H9 (cell line): ENCODE measurements at regions not wholly inside any gene's neighbourhood (a gene's known extent, or its start where the extent isn't known, plus 50 kb on each side); places are given as distances from the start of the nearest gene placed in this dataset.

ENCODE experiments used
- DNase-seq: peaks from one replicate; pipeline ENCODE4 v3.0.0-alpha.2; 2017
- H2AFZ ChIP-seq: one replicate; pipeline ENCODE4 v1.6.1; 2013; ENCODE audit warnings: mild to moderate bottlenecking, low read length, control low read depth, moderate library complexity
- H2AK5ac ChIP-seq: 2 replicates; pipeline ENCODE4 v1.6.1; 2013; ENCODE audit warnings: low read length, control low read depth, mixed read lengths; ENCODE audit not compliant: insufficient read length
- H2BK120ac ChIP-seq: one replicate; pipeline ENCODE4 v1.6.1; 2013; ENCODE audit warnings: low read depth, mild to moderate bottlenecking, low read length, control low read depth, inconsistent platforms; ENCODE audit not compliant: poor library complexity, severe bottlenecking
- H2BK12ac ChIP-seq: 2 replicates; pipeline ENCODE4 v1.6.1; 2013; ENCODE audit warnings: low read length, control low read depth, mixed read lengths, low read depth; ENCODE audit not compliant: insufficient read length
- H2BK15ac ChIP-seq: 2 replicates; pipeline ENCODE4 v1.6.1; 2013; ENCODE audit warnings: low read depth, low read length, control low read depth
- H2BK20ac ChIP-seq: one replicate; pipeline ENCODE4 v1.6.1; 2013; ENCODE audit warnings: low read depth, mild to moderate bottlenecking, low read length, control low read depth, inconsistent platforms; ENCODE audit not compliant: poor library complexity, severe bottlenecking
- H2BK5ac ChIP-seq: 2 replicates; pipeline ENCODE4 v1.6.1; 2013; ENCODE audit warnings: low read length, control low read depth, mixed read lengths; ENCODE audit not compliant: insufficient read length
- H3K14ac ChIP-seq: 2 replicates; pipeline ENCODE4 v1.6.1; 2013; ENCODE audit warnings: low read length, control low read depth; ENCODE audit not compliant: insufficient read depth
- H3K18ac ChIP-seq: 2 replicates; pipeline ENCODE4 v1.6.1; 2013; ENCODE audit warnings: low read depth, mild to moderate bottlenecking, mixed read lengths, low read length, control low read depth; ENCODE audit not compliant: insufficient read length
- H3K23ac ChIP-seq: 2 replicates; pipeline ENCODE4 v1.6.1; 2013; ENCODE audit warnings: low read length, control low read depth, mixed read lengths, low read depth; ENCODE audit not compliant: insufficient read length
- H3K23me2 ChIP-seq: 2 replicates; pipeline ENCODE4 v1.6.1; 2013; ENCODE audit warnings: low read depth, mild to moderate bottlenecking, mixed read lengths, low read length, control low read depth; ENCODE audit not compliant: insufficient read length, poor library complexity, severe bottlenecking
- H3K27ac ChIP-seq: 2 replicates; pipeline ENCODE4 v1.5.1; 2013; ENCODE audit warnings: low read length, control low read depth, mixed read lengths, low read depth; ENCODE audit not compliant: insufficient read length
- H3K27me3 ChIP-seq: 2 replicates; pipeline ENCODE4 v1.6.1; 2013; ENCODE audit warnings: low read length, control low read depth, inconsistent platforms; ENCODE audit not compliant: insufficient read depth
- H3K4ac ChIP-seq: 2 replicates; pipeline ENCODE4 v1.6.1; 2013; ENCODE audit warnings: low read depth, mild to moderate bottlenecking, control low read depth, inconsistent platforms, low read length, moderate library complexity
- H3K4me1 ChIP-seq: 2 replicates; pipeline ENCODE4 v1.6.1; 2013; ENCODE audit warnings: low read length, control low read depth, inconsistent platforms; ENCODE audit not compliant: insufficient read depth
- H3K4me2 ChIP-seq: 2 replicates; pipeline ENCODE4 v1.6.1; 2013; ENCODE audit warnings: low read length, control low read depth, mixed read lengths; ENCODE audit not compliant: insufficient read length, insufficient read depth
- H3K56ac ChIP-seq: 2 replicates; pipeline ENCODE4 v1.6.1; 2013; ENCODE audit warnings: low read depth, mild to moderate bottlenecking, mixed read lengths, low read length, control low read depth; ENCODE audit not compliant: insufficient read length
- H3K79me1 ChIP-seq: 2 replicates; pipeline ENCODE4 v1.6.1; 2013; ENCODE audit warnings: low read depth, mild to moderate bottlenecking, moderate library complexity, low read length, control low read depth, inconsistent platforms; ENCODE audit not compliant: insufficient read depth, poor library complexity, severe bottlenecking
- H3K79me2 ChIP-seq: 2 replicates; pipeline ENCODE4 v1.6.1; 2013; ENCODE audit warnings: low read length, control low read depth, inconsistent platforms; ENCODE audit not compliant: insufficient read depth
- H3K9ac ChIP-seq: 2 replicates; pipeline ENCODE4 v1.6.1; 2013; ENCODE audit warnings: low read length, control low read depth, mixed read lengths; ENCODE audit not compliant: insufficient read length; ENCODE audit errors: extremely low read depth
- H3K9me3 ChIP-seq: one replicate; pipeline ENCODE4 v1.6.1; 2013; ENCODE audit warnings: low read depth, low read length, inconsistent platforms; ENCODE audit not compliant: control insufficient read depth
- H3T11ph ChIP-seq: one replicate; pipeline ENCODE4 v1.6.1; 2013; ENCODE audit warnings: mild to moderate bottlenecking, low read length, control low read depth, inconsistent platforms
- H4K20me1 ChIP-seq: one replicate; pipeline ENCODE4 v1.6.1; 2013; ENCODE audit not compliant: control insufficient read depth, insufficient read length, insufficient read depth
- H4K5ac ChIP-seq: 2 replicates; pipeline ENCODE4 v1.6.1; 2013; ENCODE audit warnings: low read depth, mild to moderate bottlenecking, mixed read lengths, low read length, control low read depth; ENCODE audit not compliant: insufficient read length
- H4K8ac ChIP-seq: replicated peaks from 2 replicates; pipeline ENCODE4 v1.6.1; 2013; ENCODE audit warnings: low read length, control low read depth, mixed read lengths, low read depth; ENCODE audit not compliant: insufficient read length
- H4K91ac ChIP-seq: 2 replicates; pipeline ENCODE4 v1.6.1; 2013; ENCODE audit warnings: low read depth, mild to moderate bottlenecking, moderate library complexity, mixed read lengths, low read length, control low read depth; ENCODE audit not compliant: insufficient read length
- H3K27ac Mint-ChIP-seq, 3 experiments: 2 replicates in 2 of 3; 3 replicates in 1 of 3; pipeline ENCODE4 v1.8.0; 2020 to 2021; ENCODE audit warnings: mixed read lengths in 3 of 3, mild to moderate bottlenecking in 1 of 3, moderate library complexity in 1 of 3
- H3K27me3 Mint-ChIP-seq: 2 replicates; pipeline ENCODE4 v1.8.0; 2021; ENCODE audit warnings: low read depth, mild to moderate bottlenecking, moderate library complexity, mixed read lengths
- H3K36me3 Mint-ChIP-seq, 3 experiments: 2 replicates in 2 of 3; 3 replicates in 1 of 3; pipeline ENCODE4 v1.8.0; 2020 to 2021; ENCODE audit warnings: low read depth in 3 of 3, mixed read lengths in 3 of 3; ENCODE audit not compliant: insufficient read depth in 1 of 3
- H3K4me1 Mint-ChIP-seq, 2 experiments: 2 replicates each; pipeline ENCODE4 v1.8.0; 2020; ENCODE audit warnings: mixed read lengths in 2 of 2
- H3K4me3 Mint-ChIP-seq, 2 experiments: 2 replicates in 1 of 2; 3 replicates in 1 of 2; pipeline ENCODE4 v1.8.0; 2020 to 2021; ENCODE audit warnings: mild to moderate bottlenecking in 2 of 2, mixed read lengths in 2 of 2, moderate library complexity in 1 of 2
- H3K9me3 Mint-ChIP-seq, 2 experiments: 2 replicates in 1 of 2; 3 replicates in 1 of 2; pipeline ENCODE4 v1.8.0; 2020; ENCODE audit warnings: mild to moderate bottlenecking in 2 of 2, mixed read lengths in 2 of 2, moderate library complexity in 1 of 2
- CTCF ChIP-seq: fragments of 200-600 bp; sonication (generic); conservative IDR thresholded peaks from 3 replicates; pipeline ENCODE4 v1.8.0; 2021; ENCODE audit warnings: antibody characterized with exemption, mild to moderate bottlenecking
- WGBS: extraction: QIAGEN DNeasy Blood & Tissue Kit; methylation state at CpG from one replicate; pipeline ENCODE4 v1.1.7; 2013; ENCODE audit warnings: missing lambda C conversion rate, low lambda C conversion rate, mixed read lengths; ENCODE audit not compliant: insufficient read length; ENCODE audit errors: extremely low coverage; 5-methylcytosine and 5-hydroxymethylcytosine counted together

GRCh38 chr7:156491435-156491834 lies 149.1 kb upstream of the RNF32 start:
- Histone ChIP-seq H2BK12ac (no peak overlapping the region), H3K56ac (no peak overlapping the region), H3K4me2 (no peak overlapping the region), H3K27me3 (no peaks in the 10 kb centered on the region), H2BK20ac (no peak overlapping the region), H3K9me3 (no peaks in the 10 kb centered on the region), H4K5ac (no peak overlapping the region), H3K18ac (no peak overlapping the region), H3K27ac (no peak overlapping the region), H3K23me2 (no peaks in the 10 kb centered on the region), H3K14ac (no peak overlapping the region), H2AK5ac (no peak overlapping the region), H3T11ph (no peak overlapping the region), H4K8ac (no peak overlapping the region), H3K79me2 (no peaks in the 10 kb centered on the region), H3K9ac (no peak overlapping the region), H2BK5ac (no peak overlapping the region), H3K4me1 (no peaks in the 10 kb centered on the region), H2BK15ac (no peak overlapping the region), H2AFZ (no peak overlapping the region), H2BK120ac (no peak overlapping the region), H4K91ac (no peak overlapping the region), H3K23ac (no peak overlapping the region), H4K20me1 (no peaks in the 10 kb centered on the region), H3K4ac (no peak overlapping the region), H3K79me1 (no peaks in the 10 kb centered on the region)
- no peaks in the 10 kb centered on the region for H3K9me3 Mint-ChIP-seq
- TF ChIP-seq CTCF, result no peak
- H3K27ac Mint-ChIP-seq, result no peak overlapping the region
- H3K4me3 Mint-ChIP-seq, result no peak overlapping the region
- peaks cover 3 to 4% of the 10 kb centered on the region in 2 experiments for H3K4me1 Mint-ChIP-seq
- H3K27me3 Mint-ChIP-seq, result peaks cover 2% of the 10 kb centered on the region; the same call in 1 of the 2 replicates
- WGBS, result no CpG with 5 or more reads among the region's 5 CpGs
- H3K36me3 Mint-ChIP-seq, result no peaks in the 10 kb centered on the region
- DNase-seq, result no peak
